OCI-LY1 (cell line): ENCODE measurements at regions not wholly inside any gene's neighbourhood (a gene's known extent, or its start where the extent isn't known, plus 50 kb on each side); places are given as distances from the start of the nearest gene placed in this dataset.

Experiments
- CTCF ChIP-seq: fragments of 200-600 bp; sonication (generic), shearing (Covaris generic); IDR thresholded peaks from 2 replicates; pipeline ENCODE4 v1.5.1; 2017; ENCODE audit warnings: mild to moderate bottlenecking, antibody characterized with exemption, low read length, moderate library complexity, mixed read lengths
- EZH2 ChIP-seq: fragments of 200-600 bp; sonication (generic), shearing (Covaris generic); IDR thresholded peaks from 2 replicates; pipeline ENCODE4 v1.8.0; 2017; ENCODE audit warnings: borderline replicate concordance, mixed run types, mild to moderate bottlenecking, antibody characterized with exemption, low read length, moderate library complexity, mixed read lengths

- TF ChIP-seq EZH2 (no peak), CTCF (no peak)
Measured at GRCh38 chr16:86700046-86700945, 121.9 kb downstream of the FOXL1 start.
